CD14-positive monocyte (primary cell): ENCODE measurements at regions not wholly inside any gene's neighbourhood (a gene's known extent, or its start where the extent isn't known, plus 50 kb on each side); places are given as distances from the start of the nearest gene placed in this dataset.

ENCODE experiments used
- DNase-seq, 3 donors: peaks; one replicate each; pipeline ENCODE4 v3.0.0-alpha.2; 2011 to 2022
- H2AFZ ChIP-seq: 2 replicates; pipeline ENCODE4 v1.6.0; 2012; ENCODE audit warnings: mild to moderate bottlenecking, low read depth, low read length, inconsistent platforms; ENCODE audit not compliant: insufficient read depth, poor library complexity, severe bottlenecking
- H3K27ac ChIP-seq, 2 donors: 1 replicate in 1 of 2; 2 replicates in 1 of 2; pipeline ENCODE4 v1.5.1; 2012 to 2013; ENCODE audit warnings: low read length in 2 of 2, control low read depth in 1 of 2, inconsistent platforms in 1 of 2, low read depth in 1 of 2, mild to moderate bottlenecking in 1 of 2
- H3K27me3 ChIP-seq, 2 donors: one replicate each; pipeline versions ENCODE4 v1.6.0 to v1.6.1; 2011 to 2013; ENCODE audit warnings: low read length in 2 of 2; ENCODE audit not compliant: control insufficient read depth in 2 of 2, insufficient read depth in 2 of 2
- H3K36me3 ChIP-seq, 2 donors: replicated peaks in 1 of 2; 1 replicate in 1 of 2; 2 replicates in 1 of 2; pipeline versions ENCODE4 v1.5.1 to v1.6.1; 2012 to 2013; ENCODE audit warnings: low read length in 2 of 2, control low read depth in 1 of 2, inconsistent platforms in 1 of 2, mild to moderate bottlenecking in 1 of 2; ENCODE audit not compliant: insufficient read depth in 2 of 2, control insufficient read depth in 1 of 2
- H3K4me1 ChIP-seq, 2 donors: 1 replicate in 1 of 2; 2 replicates in 1 of 2; pipeline versions ENCODE4 v1.5.1 to v1.6.1; 2012 to 2013; ENCODE audit warnings: low read length in 2 of 2, control low read depth in 1 of 2, inconsistent platforms in 1 of 2, mild to moderate bottlenecking in 1 of 2, moderate library complexity in 1 of 2; ENCODE audit not compliant: insufficient read depth in 2 of 2, control insufficient read depth in 1 of 2
- H3K4me2 ChIP-seq: replicated peaks from 2 replicates; pipeline ENCODE3; 2012; ENCODE audit warnings: low read length, moderate library complexity, mild to moderate bottlenecking; ENCODE audit not compliant: poor library complexity, severe bottlenecking; ENCODE audit errors: extremely low read depth
- H3K4me3 ChIP-seq, 3 experiments: fragments of 200-600 bp in 1 of 3; sonication (generic) in 1 of 3; replicated peaks in 1 of 3; 1 replicate in 2 of 3; 2 replicates in 1 of 3; pipeline ENCODE4 v1.5.1; 2011 to 2013; ENCODE audit warnings: low read length in 3 of 3, mild to moderate bottlenecking in 3 of 3, control low read depth in 2 of 3, low read depth in 2 of 3, inconsistent platforms in 1 of 3, moderate library complexity in 1 of 3
- H3K79me2 ChIP-seq: 2 replicates; pipeline ENCODE4 v1.6.0; 2012; ENCODE audit warnings: mild to moderate bottlenecking, control low read depth, inconsistent platforms, low read length, moderate library complexity; ENCODE audit not compliant: insufficient read depth
- H3K9ac ChIP-seq: 2 replicates; pipeline ENCODE4 v1.6.0; 2017; ENCODE audit warnings: low read length, mild to moderate bottlenecking; ENCODE audit not compliant: insufficient read depth, poor library complexity, severe bottlenecking
- H3K9me3 ChIP-seq, 2 donors: replicated peaks in 1 of 2; 1 replicate in 1 of 2; 2 replicates in 1 of 2; pipeline versions ENCODE4 v1.5.1 to v1.6.1; 2012 to 2013; ENCODE audit warnings: low read length in 2 of 2, control low read depth in 1 of 2; ENCODE audit not compliant: control insufficient read depth in 1 of 2, insufficient read depth in 1 of 2
- H4K20me1 ChIP-seq: 2 replicates; pipeline ENCODE4 v1.6.0; 2012; ENCODE audit warnings: mild to moderate bottlenecking, low read length, control low read depth, moderate library complexity; ENCODE audit not compliant: insufficient read depth
- H3K27ac Mint-ChIP-seq, 7 donors: one replicate each; pipeline ENCODE4 v1.8.0; 2020; ENCODE audit warnings: mild to moderate bottlenecking in 7 of 7, mixed read lengths in 7 of 7, moderate library complexity in 6 of 7, inconsistent platforms in 2 of 7
- H3K27me3 Mint-ChIP-seq, 3 donors: one replicate each; pipeline ENCODE4 v1.8.0; 2021 to 2022; ENCODE audit warnings: low read depth in 3 of 3, mild to moderate bottlenecking in 3 of 3, mixed read lengths in 3 of 3, moderate library complexity in 3 of 3, inconsistent platforms in 1 of 3
- H3K36me3 Mint-ChIP-seq, 2 donors: one replicate each; pipeline ENCODE4 v1.8.0; 2020; ENCODE audit warnings: mixed read lengths in 2 of 2, inconsistent platforms in 1 of 2, mild to moderate bottlenecking in 1 of 2
- H3K4me1 Mint-ChIP-seq: one replicate; pipeline ENCODE4 v1.8.0; 2020; ENCODE audit warnings: mild to moderate bottlenecking, mixed read lengths
- H3K4me3 Mint-ChIP-seq, 2 donors: one replicate each; pipeline ENCODE4 v1.8.0; 2020; ENCODE audit warnings: mild to moderate bottlenecking in 2 of 2, mixed read lengths in 2 of 2, moderate library complexity in 1 of 2
- H3K9me3 Mint-ChIP-seq, 7 donors: one replicate each; pipeline ENCODE4 v1.8.0; 2020 to 2022; ENCODE audit warnings: mixed read lengths in 7 of 7, mild to moderate bottlenecking in 6 of 7, moderate library complexity in 6 of 7, inconsistent platforms in 2 of 7
- CTCF ChIP-seq: fragments of 200-600 bp; IDR thresholded peaks from one replicate; pipeline ENCODE4 v1.8.0; 2022; ENCODE audit warnings: antibody characterized with exemption, mild to moderate bottlenecking
- WGBS: methylation state at CpG from one replicate; pipeline ENCODE4 v1.1.5; 2013; ENCODE audit warnings: missing lambda C conversion rate; ENCODE audit not compliant: insufficient coverage; 5-methylcytosine and 5-hydroxymethylcytosine counted together
- intact Hi-C, 2 donors: fragments of 100-400 bp; cut with micrococcal nuclease; formaldehyde crosslinking; loops; one replicate each; pipeline versions ENCODE4 v1.15.0 to v1.15.1; 2023

DNA sequence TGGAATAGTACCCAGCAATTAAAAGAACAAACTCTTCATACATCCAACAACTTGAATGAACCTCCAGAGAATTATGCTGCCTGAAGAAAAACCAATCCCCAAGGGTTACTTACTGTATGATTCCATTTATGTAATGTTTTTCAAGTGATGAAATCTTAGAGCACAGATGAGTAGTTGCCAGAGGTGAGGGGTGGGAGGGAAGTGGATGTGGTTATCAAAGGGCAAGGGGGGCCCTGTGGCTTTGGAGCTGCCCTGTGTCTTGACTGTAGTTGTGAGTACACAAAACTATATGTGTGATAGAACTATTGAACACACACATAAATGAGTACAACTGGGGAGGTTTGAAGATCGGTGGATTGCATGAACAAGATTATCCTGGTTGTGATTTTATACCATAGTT, 115.8 kb upstream of the SLC25A48 start:
- no CpG with 5 or more reads among the region's 1 CpG for WGBS
- H3K9ac ChIP-seq = no peak overlapping the region
- Mint-ChIP-seq H3K4me3 (no peak overlapping the region), H3K9me3 (no peaks in the 10 kb centered on the region), H3K27me3 (peaks cover 0 to 1% (median 0%) of the 10 kb centered on the region in 3 donors), H3K36me3 (no peaks in the 10 kb centered on the region), H3K27ac (no peak overlapping the region), H3K4me1 (no peaks in the 10 kb centered on the region)
- no peaks in the 10 kb centered on the region for H3K79me2 ChIP-seq
- intact Hi-C loops = no loop called here
- no peaks in the 10 kb centered on the region for H4K20me1 ChIP-seq
- TF ChIP-seq CTCF = no peak
- H3K9me3 ChIP-seq = no peaks in the 10 kb centered on the region
- H3K36me3 ChIP-seq = no peaks in the 10 kb centered on the region
- no peak for DNase-seq
- H3K4me1 ChIP-seq = no peaks in the 10 kb centered on the region
- H3K4me2 ChIP-seq = no peak overlapping the region
- H3K27me3 ChIP-seq = no peaks in the 10 kb centered on the region
- no peak overlapping the region for H3K4me3 ChIP-seq
- no peak overlapping the region for H3K27ac ChIP-seq
- H2AFZ ChIP-seq = no peak overlapping the region

GRCh38 chr5:135718151-135718550, 116.3 kb upstream of the SLC25A48 start:
- no peak overlapping the region for H3K4me2 ChIP-seq
- H3K4me3 Mint-ChIP-seq = no peak overlapping the region
- no peak overlapping the region for H3K9ac ChIP-seq
- TF ChIP-seq CTCF = no peak
- H3K27ac Mint-ChIP-seq = no peak overlapping the region
- H3K36me3 Mint-ChIP-seq = no peaks in the 10 kb centered on the region
- no peak for DNase-seq
- no peaks in the 10 kb centered on the region for H3K9me3 Mint-ChIP-seq
- H3K4me1 Mint-ChIP-seq = no peaks in the 10 kb centered on the region
- H2AFZ ChIP-seq = no peak overlapping the region
- 29% methylated on average over 1 of the region's 4 CpGs for WGBS
- no peaks in the 10 kb centered on the region for H4K20me1 ChIP-seq
- intact Hi-C loops = no loop called here
- no peaks in the 10 kb centered on the region for H3K79me2 ChIP-seq
- no peak overlapping the region for H3K4me3 ChIP-seq
- H3K4me1 ChIP-seq = no peaks in the 10 kb centered on the region
- H3K27me3 ChIP-seq = no peaks in the 10 kb centered on the region
- no peaks in the 10 kb centered on the region for H3K9me3 ChIP-seq
- no peak overlapping the region for H3K27ac ChIP-seq
- H3K36me3 ChIP-seq = no peaks in the 10 kb centered on the region
- H3K27me3 Mint-ChIP-seq = peaks cover 0 to 1% (median 0%) of the 10 kb centered on the region in 3 donors
